Endometrium (tissue), 2 donors: ENCODE measurements at regions not wholly inside any gene's neighbourhood (a gene's known extent, or its start where the extent isn't known, plus 50 kb on each side); places are given as distances from the start of the nearest gene placed in this dataset.
"Not testable (repeated sequence)": the region's sequence is repeated elsewhere in the genome, so short reads cannot be mapped to it uniquely, and the experiment has no call there.

Experiments
- FAIRE-seq: peaks from 2 replicates; lab custom pipeline; 2012; peaks lifted over from hg19 to GRCh38; lab: Jason Lieb, UNC
- donor health status: control.
- donor health status: control.

GRCh38 chr10:125554016-125554703 lies 128.8 kb downstream of the TEX36 start:
- FAIRE-seq: no peak

GRCh38 chr10:125553091-125553490 lies 129.9 kb downstream of the TEX36 start:
- no peak for FAIRE-seq

- no peak for FAIRE-seq
These were observed 131.7 kb downstream of the TEX36 start for GRCh38 chr10:125551247-125551646.

- FAIRE-seq: no peak
These were observed 132.6 kb downstream of the TEX36 start for GRCh38 chr10:125550362-125550761.

- no peak for FAIRE-seq
These were observed 133.3 kb downstream of the TEX36 start for GRCh38 chr10:125549653-125550052.

- no peak for FAIRE-seq
These were observed 134.1 kb downstream of the TEX36 start for GRCh38 chr10:125548878-125549277.

- no peak for FAIRE-seq
These were observed 134.6 kb downstream of the TEX36 start for GRCh38 chr10:125548356-125548755.

GRCh38 chr10:125547010-125547650 lies 135.8 kb downstream of the TEX36 start:
- FAIRE-seq: no peak

DNA sequence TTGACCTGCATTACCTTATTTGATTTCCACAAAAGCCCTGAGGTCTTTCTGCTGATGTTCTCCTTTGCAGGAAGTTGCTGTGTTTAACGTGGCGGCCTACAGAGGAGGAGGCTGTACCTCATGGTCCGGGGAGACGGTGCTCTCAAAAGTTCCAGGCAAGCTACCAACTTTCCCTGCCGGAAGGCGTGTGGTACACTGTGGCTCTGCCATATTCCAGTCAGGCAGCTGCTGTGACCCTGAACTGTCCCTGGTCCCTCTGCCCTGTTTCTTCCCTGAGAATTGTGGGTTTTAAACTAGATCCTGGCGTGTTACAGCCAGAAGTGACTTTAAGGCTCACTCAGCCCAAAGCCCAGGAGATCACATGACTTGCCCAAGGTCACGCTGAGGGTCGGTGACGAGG lies 139.2 kb downstream of the TEX36 start:
- no peak for FAIRE-seq

DNA sequence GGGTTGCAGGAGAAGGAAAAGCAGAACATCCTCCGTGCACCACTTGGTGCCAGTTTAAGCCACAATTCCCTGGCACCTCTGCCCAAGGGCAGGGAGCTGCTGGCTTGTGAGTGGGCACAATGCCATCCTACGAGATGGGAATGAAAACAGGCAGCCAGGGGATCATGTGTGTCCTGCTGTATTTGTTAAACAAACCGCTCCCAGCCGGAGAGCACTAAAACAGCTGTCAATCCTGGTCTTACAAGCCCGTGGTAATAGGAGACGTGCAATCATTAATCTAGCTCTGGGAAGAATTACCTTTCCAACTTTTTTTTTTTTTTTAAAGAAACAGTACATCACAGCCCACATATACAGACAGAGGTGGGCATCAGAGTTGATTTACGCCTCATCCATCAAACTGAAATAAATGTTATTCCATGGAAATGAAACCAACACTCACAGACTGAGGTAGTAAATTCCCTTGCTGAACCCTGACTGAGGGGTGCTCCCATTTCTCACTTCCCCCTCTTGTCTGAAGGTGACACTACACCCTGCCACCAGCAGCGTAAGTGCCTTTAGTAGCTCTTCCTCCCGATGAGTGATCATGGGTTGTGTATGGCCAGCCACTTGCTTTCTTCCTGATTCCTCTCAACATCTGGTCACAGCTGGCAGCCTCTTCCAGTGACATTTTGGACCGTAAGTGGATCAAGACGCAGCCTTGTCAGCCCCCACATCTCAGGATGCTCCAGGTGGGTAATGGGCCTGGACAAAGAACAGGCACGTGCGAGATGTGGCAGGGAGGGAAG lies 143.8 kb downstream of the TEX36 start:
- FAIRE-seq: no peak

- FAIRE-seq: no peak
These were observed 146.7 kb downstream of the TEX36 start for GRCh38 chr10:125536236-125536635.

DNA sequence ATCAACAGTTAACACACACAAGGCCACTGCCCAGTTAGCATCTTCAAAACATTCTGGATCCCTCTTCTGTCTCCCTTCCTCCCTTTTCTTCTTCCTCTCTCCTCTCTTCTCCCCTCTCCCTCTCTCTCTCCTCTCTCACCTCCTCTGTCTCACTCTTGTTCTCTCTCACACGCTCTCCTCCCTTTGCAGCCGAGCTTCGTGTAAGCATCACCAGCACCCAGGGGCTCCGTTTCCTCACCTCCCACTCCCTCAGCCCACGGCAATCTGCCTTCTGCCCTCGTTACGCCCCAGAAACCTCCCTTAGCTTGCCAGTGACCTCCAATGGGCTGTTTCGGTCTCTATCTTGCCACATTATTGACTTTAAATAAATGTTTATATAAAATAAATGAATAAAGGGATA lies 147.4 kb downstream of the TEX36 start:
- FAIRE-seq: no peak

- no peak for FAIRE-seq
These were observed 148.4 kb downstream of the TEX36 start for GRCh38 chr10:125534515-125534914.

GRCh38 chr10:125533866-125534265 lies 149.1 kb downstream of the TEX36 start:
- FAIRE-seq: no peak

DNA sequence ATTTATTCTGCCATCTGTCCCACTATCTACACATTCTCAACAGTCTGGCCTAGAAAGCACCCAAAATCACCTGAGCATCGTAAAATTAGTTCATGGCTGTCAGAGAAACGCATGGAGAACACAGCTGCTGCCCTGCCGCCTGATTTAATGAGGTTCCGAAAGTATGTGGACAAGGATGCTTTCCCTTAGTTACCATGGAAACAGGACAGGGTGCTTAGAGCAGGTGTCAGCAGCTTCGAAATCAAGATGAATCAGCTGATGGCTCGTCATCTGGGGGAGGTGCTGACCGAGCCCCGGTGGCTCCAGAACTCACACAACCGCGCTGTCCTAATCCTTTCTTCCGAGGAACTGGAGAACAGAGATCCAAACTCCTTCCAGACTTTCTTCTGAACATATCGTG lies 151.5 kb downstream of the TEX36 start:
- no peak for FAIRE-seq

GRCh38 chr10:125523347-125523746 lies 159.6 kb downstream of the TEX36 start:
- no peak for FAIRE-seq

- no peak for FAIRE-seq
These were observed 161.0 kb downstream of the TEX36 start for GRCh38 chr10:125521721-125522680.

- FAIRE-seq: no peak
These were observed 162.0 kb downstream of the TEX36 start for GRCh38 chr10:125520968-125521367.

GRCh38 chr10:125518397-125518796 lies 164.6 kb downstream of the TEX36 start:
- FAIRE-seq: not testable (repeated sequence)

- FAIRE-seq: no peak
These were observed 167.4 kb downstream of the TEX36 start for GRCh38 chr10:125515571-125515970.

GRCh38 chr10:125514206-125515162 lies 168.5 kb downstream of the TEX36 start:
- no peak for FAIRE-seq
